Neural progenitor cell (in vitro differentiated cells): ENCODE measurements at regions not wholly inside any gene's neighbourhood (a gene's known extent, or its start where the extent isn't known, plus 50 kb on each side); places are given as distances from the start of the nearest gene placed in this dataset.

Source experiments
- DNase-seq: peaks from one replicate; pipeline ENCODE4 v3.0.0-alpha.2; 2016; ENCODE audit warnings: low spot score
- H2AFZ ChIP-seq: fragments of 200-600 bp; sonication (generic); replicated peaks from 2 replicates; pipeline ENCODE4 v1.6.1; 2016; ENCODE audit warnings: antibody characterized with exemption
- H3F3A ChIP-seq: fragments of 200-600 bp; sonication (generic); 2 replicates; pipeline ENCODE4 v1.6.1; 2016; ENCODE audit warnings: antibody characterized with exemption, low read depth
- H3K27ac ChIP-seq: fragments of 200-600 bp; sonication (generic); 2 replicates; pipeline ENCODE4 v1.5.1; 2016; ENCODE audit warnings: mild to moderate bottlenecking
- H3K27me3 ChIP-seq: fragments of 200-600 bp; sonication (generic); 2 replicates; pipeline ENCODE4 v1.6.1; 2016; ENCODE audit warnings: mild to moderate bottlenecking, moderate library complexity
- H3K36me3 ChIP-seq: fragments of 200-600 bp; sonication (generic); 2 replicates; pipeline ENCODE4 v1.5.1; 2016
- H3K4me1 ChIP-seq: fragments of 200-600 bp; sonication (generic); 2 replicates; pipeline ENCODE4 v1.6.1; 2016; ENCODE audit warnings: mixed run types
- H3K4me2 ChIP-seq: fragments of 200-600 bp; sonication (generic); 2 replicates; pipeline ENCODE4 v1.6.1; 2016
- H3K4me3 ChIP-seq: fragments of 200-600 bp; sonication (generic); 2 replicates; pipeline ENCODE4 v1.5.1; 2016
- H3K79me2 ChIP-seq: fragments of 200-600 bp; sonication (generic); 2 replicates; pipeline ENCODE4 v1.6.1; 2016; ENCODE audit warnings: low read depth
- H3K9ac ChIP-seq: fragments of 200-600 bp; sonication (generic); 2 replicates; pipeline ENCODE4 v1.6.1; 2016
- H3K9me3 ChIP-seq: fragments of 200-600 bp; sonication (generic); 2 replicates; pipeline ENCODE4 v1.5.1; 2016; ENCODE audit warnings: low read depth
- H4K20me1 ChIP-seq: fragments of 200-600 bp; sonication (generic); 2 replicates; pipeline ENCODE4 v1.6.1; 2016; ENCODE audit warnings: low read depth
- H3K27ac Mint-ChIP-seq: 3 replicates; pipeline ENCODE4 v1.8.0; 2021; ENCODE audit warnings: mixed read lengths
- H3K27me3 Mint-ChIP-seq: 2 replicates; pipeline ENCODE4 v1.8.0; 2022; ENCODE audit warnings: low read depth, mild to moderate bottlenecking, inconsistent platforms, moderate library complexity, mixed read lengths; ENCODE audit not compliant: insufficient read depth
- H3K36me3 Mint-ChIP-seq: 3 replicates; pipeline ENCODE4 v1.8.0; 2021; ENCODE audit warnings: mixed read lengths
- H3K4me1 Mint-ChIP-seq: 3 replicates; pipeline ENCODE4 v1.8.0; 2021; ENCODE audit warnings: mixed read lengths
- H3K4me3 Mint-ChIP-seq: 3 replicates; pipeline ENCODE4 v1.8.0; 2021; ENCODE audit warnings: mild to moderate bottlenecking, moderate library complexity, mixed read lengths
- H3K9me3 Mint-ChIP-seq: 3 replicates; pipeline ENCODE4 v1.8.0; 2020; ENCODE audit warnings: mixed read lengths
- CTCF ChIP-seq: fragments of 200-600 bp; sonication (generic); IDR thresholded peaks from 2 replicates; pipeline ENCODE4 v1.5.1; 2017; ENCODE audit warnings: antibody characterized with exemption, mild to moderate bottlenecking
- EZH2 ChIP-seq: fragments of 200-600 bp; sonication (generic); IDR thresholded peaks from 2 replicates; pipeline ENCODE4 v1.6.1; 2017; ENCODE audit warnings: antibody characterized with exemption, mild to moderate bottlenecking, moderate library complexity
- EZH2phosphoT487 ChIP-seq: fragments of 200-600 bp; sonication (generic); IDR thresholded peaks from 2 replicates; pipeline ENCODE4 v1.6.1; 2017; ENCODE audit warnings: antibody characterized with exemption

- TF ChIP-seq CTCF = no peak
- TF ChIP-seq EZH2phosphoT487 = no peak
- no peak for TF ChIP-seq EZH2
- H3K79me2 ChIP-seq = no peaks in the 10 kb centered on the region
Observed at GRCh38 chr13:75996582-75996981, 360.5 kb downstream of the LMO7 start.

GRCh38 chr13:75995966-75996365 is 359.8 kb downstream of the LMO7 start:
- H4K20me1 ChIP-seq = no peaks in the 10 kb centered on the region
- no peak overlapping the region for H3K4me3 Mint-ChIP-seq
- H3K4me1 Mint-ChIP-seq = peaks cover 9% of the 10 kb centered on the region
- TF ChIP-seq EZH2 = no peak
- TF ChIP-seq CTCF = no peak
- no peak for TF ChIP-seq EZH2phosphoT487
- no peaks in the 10 kb centered on the region for H3K79me2 ChIP-seq
- no peak overlapping the region for H2AFZ ChIP-seq
- no peak overlapping the region for H3K27ac ChIP-seq
- H3K4me2 ChIP-seq = no peak overlapping the region
- no peaks in the 10 kb centered on the region for H3K4me1 ChIP-seq
- no peak overlapping the region for H3K27ac Mint-ChIP-seq
- H3K9me3 ChIP-seq = no peaks in the 10 kb centered on the region
- no peak overlapping the region for H3K4me3 ChIP-seq
- peaks cover 16% of the 10 kb centered on the region for H3K9me3 Mint-ChIP-seq
- no peaks in the 10 kb centered on the region for H3K36me3 ChIP-seq
- H3F3A ChIP-seq = no peaks in the 10 kb centered on the region
- no peaks in the 10 kb centered on the region for H3K27me3 ChIP-seq
- no peak for DNase-seq
- no peak overlapping the region for H3K9ac ChIP-seq
- peaks cover 1% of the 10 kb centered on the region for H3K36me3 Mint-ChIP-seq
- H3K27me3 Mint-ChIP-seq = peaks cover 31% of the 10 kb centered on the region

More at GRCh38 chr13:75996582-75996981, 360.5 kb downstream of the LMO7 start:
- Histone ChIP-seq H3K27me3 (no peaks in the 10 kb centered on the region), H3K4me1 (no peaks in the 10 kb centered on the region), H3K27ac (no peak overlapping the region), H2AFZ (no peak overlapping the region), H3K9ac (no peak overlapping the region), H3K4me2 (no peak overlapping the region), H3F3A (no peaks in the 10 kb centered on the region), H4K20me1 (no peaks in the 10 kb centered on the region), H3K36me3 (no peaks in the 10 kb centered on the region), H3K4me3 (no peak overlapping the region), H3K9me3 (no peaks in the 10 kb centered on the region)
- peaks cover 16% of the 10 kb centered on the region for H3K9me3 Mint-ChIP-seq
- peaks cover 1% of the 10 kb centered on the region for H3K36me3 Mint-ChIP-seq
- peaks cover 9% of the 10 kb centered on the region for H3K4me1 Mint-ChIP-seq
- DNase-seq = no peak
- no peak overlapping the region for H3K4me3 Mint-ChIP-seq
- H3K27ac Mint-ChIP-seq = no peak overlapping the region
- H3K27me3 Mint-ChIP-seq = peaks cover 33% of the 10 kb centered on the region

- no peaks in the 10 kb centered on the region for H3F3A ChIP-seq
- Mint-ChIP-seq H3K27ac (no peak overlapping the region), H3K27me3 (peaks cover 29% of the 10 kb centered on the region), H3K4me1 (peaks cover 2% of the 10 kb centered on the region), H3K4me3 (no peak overlapping the region), H3K36me3 (peaks cover 1% of the 10 kb centered on the region), H3K9me3 (peaks cover 24% of the 10 kb centered on the region)
- H3K36me3 ChIP-seq = no peaks in the 10 kb centered on the region
- H4K20me1 ChIP-seq = no peaks in the 10 kb centered on the region
- no peaks in the 10 kb centered on the region for H3K27me3 ChIP-seq
- H3K9ac ChIP-seq = no peak overlapping the region
- no peaks in the 10 kb centered on the region for H3K79me2 ChIP-seq
- TF ChIP-seq EZH2phosphoT487 (no peak), CTCF (no peak), EZH2 (no peak)
- no peak overlapping the region for H2AFZ ChIP-seq
- H3K4me1 ChIP-seq = no peaks in the 10 kb centered on the region
- H3K4me3 ChIP-seq = no peak overlapping the region
- no peak for DNase-seq
- no peak overlapping the region for H3K27ac ChIP-seq
- no peak overlapping the region for H3K4me2 ChIP-seq
- H3K9me3 ChIP-seq = no peaks in the 10 kb centered on the region
Observed at GRCh38 chr13:75993823-75994222, 357.7 kb downstream of the LMO7 start.
